Transverse colon (tissue), 3 donors: ENCODE measurements at regions not wholly inside any gene's neighbourhood (a gene's known extent, or its start where the extent isn't known, plus 50 kb on each side); places are given as distances from the start of the nearest gene placed in this dataset.

ENCODE experiments used
- POLR2A ChIP-seq: fragments of 450-650 bp; IDR thresholded peaks from one replicate; pipeline ENCODE4 v1.6.1; 2016; ENCODE audit warnings: antibody characterized with exemption, mild to moderate bottlenecking, moderate library complexity
- TF ChIP-seq, protein P1 (sequence below), 5 experiments: fragments of 200-600 bp in 3 of 5; fragments of 450-650 bp in 2 of 5; sonication (generic) in 3 of 5; IDR thresholded peaks; 1 replicate in 2 of 5; 2 replicates in 3 of 5; pipeline ENCODE4 v1.5.1; 2016 to 2017; ENCODE audit warnings: antibody characterized with exemption in 5 of 5, inconsistent platforms in 3 of 5, mild to moderate bottlenecking in 2 of 5, moderate library complexity in 1 of 5

DNA sequence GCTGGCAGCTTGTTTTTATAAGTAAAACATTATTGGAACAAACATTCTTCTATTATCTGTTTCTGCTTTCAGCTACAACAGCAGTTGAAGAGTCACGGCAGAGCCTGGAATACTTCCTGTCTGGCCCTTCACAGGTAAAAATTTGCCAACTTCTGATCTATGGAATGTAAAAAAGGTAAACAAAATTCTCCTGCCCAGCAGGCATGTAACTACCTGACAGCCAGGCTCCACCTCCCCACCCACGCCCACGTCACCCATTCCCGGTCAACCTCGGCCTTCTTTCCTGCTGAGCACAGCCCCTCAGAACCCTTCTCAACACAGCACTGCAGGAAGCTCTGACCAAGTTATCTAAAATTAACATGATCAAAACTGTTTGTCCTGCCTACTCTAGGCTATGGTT lies 166.0 kb downstream of the DLL1 start:
- TF ChIP-seq, protein P1, sequence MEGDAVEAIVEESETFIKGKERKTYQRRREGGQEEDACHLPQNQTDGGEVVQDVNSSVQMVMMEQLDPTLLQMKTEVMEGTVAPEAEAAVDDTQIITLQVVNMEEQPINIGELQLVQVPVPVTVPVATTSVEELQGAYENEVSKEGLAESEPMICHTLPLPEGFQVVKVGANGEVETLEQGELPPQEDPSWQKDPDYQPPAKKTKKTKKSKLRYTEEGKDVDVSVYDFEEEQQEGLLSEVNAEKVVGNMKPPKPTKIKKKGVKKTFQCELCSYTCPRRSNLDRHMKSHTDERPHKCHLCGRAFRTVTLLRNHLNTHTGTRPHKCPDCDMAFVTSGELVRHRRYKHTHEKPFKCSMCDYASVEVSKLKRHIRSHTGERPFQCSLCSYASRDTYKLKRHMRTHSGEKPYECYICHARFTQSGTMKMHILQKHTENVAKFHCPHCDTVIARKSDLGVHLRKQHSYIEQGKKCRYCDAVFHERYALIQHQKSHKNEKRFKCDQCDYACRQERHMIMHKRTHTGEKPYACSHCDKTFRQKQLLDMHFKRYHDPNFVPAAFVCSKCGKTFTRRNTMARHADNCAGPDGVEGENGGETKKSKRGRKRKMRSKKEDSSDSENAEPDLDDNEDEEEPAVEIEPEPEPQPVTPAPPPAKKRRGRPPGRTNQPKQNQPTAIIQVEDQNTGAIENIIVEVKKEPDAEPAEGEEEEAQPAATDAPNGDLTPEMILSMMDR (IDR thresholded peaks at IDR 0.05): no peak
- no peak for TF ChIP-seq POLR2A
